MM.1S (cell line): ENCODE measurements at regions not wholly inside any gene's neighbourhood (a gene's known extent, or its start where the extent isn't known, plus 50 kb on each side); places are given as distances from the start of the nearest gene placed in this dataset.

ENCODE experiments used
- EZH2phosphoT487 ChIP-seq: fragments of 300-600 bp; sonication (generic); IDR thresholded peaks from 2 replicates; pipeline ENCODE4 v1.6.1; 2018; ENCODE audit warnings: antibody characterized with exemption, low read length
- TF ChIP-seq, protein P1 (sequence below): fragments of 300-600 bp; sonication (generic); IDR thresholded peaks from 2 replicates; pipeline ENCODE4 v1.5.1; 2016; ENCODE audit warnings: antibody characterized with exemption, low read length, mixed read lengths

DNA sequence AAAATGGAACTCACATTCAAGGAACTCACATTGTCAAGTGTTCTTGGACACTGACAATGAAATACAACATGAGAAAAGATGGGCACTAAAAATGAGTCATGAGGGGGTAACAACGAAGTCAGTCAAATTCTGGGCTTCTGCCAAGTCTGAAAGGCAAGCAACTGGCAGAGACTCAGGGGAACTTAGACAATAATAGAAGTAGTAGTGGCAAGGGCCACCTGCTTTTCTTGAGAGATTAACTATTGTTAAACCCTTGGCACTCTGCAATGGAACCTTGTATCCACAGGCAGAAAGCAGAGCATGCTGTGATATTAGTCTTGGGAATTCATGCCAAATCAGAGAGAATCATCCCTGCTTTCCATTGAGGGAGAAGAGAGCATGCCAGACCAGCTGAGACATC, 382.6 kb upstream of the CDH2 start:
- no peak for TF ChIP-seq EZH2phosphoT487
- TF ChIP-seq, protein P1, sequence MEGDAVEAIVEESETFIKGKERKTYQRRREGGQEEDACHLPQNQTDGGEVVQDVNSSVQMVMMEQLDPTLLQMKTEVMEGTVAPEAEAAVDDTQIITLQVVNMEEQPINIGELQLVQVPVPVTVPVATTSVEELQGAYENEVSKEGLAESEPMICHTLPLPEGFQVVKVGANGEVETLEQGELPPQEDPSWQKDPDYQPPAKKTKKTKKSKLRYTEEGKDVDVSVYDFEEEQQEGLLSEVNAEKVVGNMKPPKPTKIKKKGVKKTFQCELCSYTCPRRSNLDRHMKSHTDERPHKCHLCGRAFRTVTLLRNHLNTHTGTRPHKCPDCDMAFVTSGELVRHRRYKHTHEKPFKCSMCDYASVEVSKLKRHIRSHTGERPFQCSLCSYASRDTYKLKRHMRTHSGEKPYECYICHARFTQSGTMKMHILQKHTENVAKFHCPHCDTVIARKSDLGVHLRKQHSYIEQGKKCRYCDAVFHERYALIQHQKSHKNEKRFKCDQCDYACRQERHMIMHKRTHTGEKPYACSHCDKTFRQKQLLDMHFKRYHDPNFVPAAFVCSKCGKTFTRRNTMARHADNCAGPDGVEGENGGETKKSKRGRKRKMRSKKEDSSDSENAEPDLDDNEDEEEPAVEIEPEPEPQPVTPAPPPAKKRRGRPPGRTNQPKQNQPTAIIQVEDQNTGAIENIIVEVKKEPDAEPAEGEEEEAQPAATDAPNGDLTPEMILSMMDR, result no peak
